Neutrophil (primary cell): ENCODE measurements at regions not wholly inside any gene's neighbourhood (a gene's known extent, or its start where the extent isn't known, plus 50 kb on each side); places are given as distances from the start of the nearest gene placed in this dataset.

ENCODE experiments used
- H3K27ac ChIP-seq: fragments of 200-600 bp; sonication (generic); 2 replicates; pipeline ENCODE4 v1.5.1; 2016; ENCODE audit warnings: mild to moderate bottlenecking, moderate library complexity
- H3K27me3 ChIP-seq: fragments of 200-600 bp; sonication (generic); 2 replicates; pipeline ENCODE4 v1.6.0; 2016; ENCODE audit warnings: mild to moderate bottlenecking
- H3K36me3 ChIP-seq: fragments of 200-600 bp; sonication (generic); 2 replicates; pipeline ENCODE4 v1.5.1; 2017
- H3K4me1 ChIP-seq, 2 experiments: fragments of 200-600 bp in 1 of 2; sonication (generic) in 1 of 2; 1 replicate in 1 of 2; 2 replicates in 1 of 2; pipeline versions ENCODE4 v1.5.1 to v1.6.1; 2013 to 2016; ENCODE audit warnings: low read depth in 1 of 2, low read length in 1 of 2, mild to moderate bottlenecking in 1 of 2, moderate library complexity in 1 of 2; ENCODE audit not compliant: control insufficient read depth in 1 of 2, insufficient read depth in 1 of 2
- H3K4me3 ChIP-seq, 2 experiments: fragments of 200-600 bp in 1 of 2; sonication (generic) in 1 of 2; 1 replicate in 1 of 2; 2 replicates in 1 of 2; pipeline ENCODE4 v1.5.1; 2013 to 2016; ENCODE audit warnings: low read depth in 1 of 2, low read length in 1 of 2, mild to moderate bottlenecking in 1 of 2, moderate library complexity in 1 of 2
- H3K9me3 ChIP-seq: fragments of 200-600 bp; sonication (generic); 2 replicates; pipeline ENCODE4 v1.5.1; 2016
- TF ChIP-seq, protein P1 (sequence below): fragments of 200-600 bp; sonication (generic); IDR thresholded peaks from 2 replicates; pipeline ENCODE4 v1.5.1; 2016; ENCODE audit warnings: antibody characterized with exemption

DNA sequence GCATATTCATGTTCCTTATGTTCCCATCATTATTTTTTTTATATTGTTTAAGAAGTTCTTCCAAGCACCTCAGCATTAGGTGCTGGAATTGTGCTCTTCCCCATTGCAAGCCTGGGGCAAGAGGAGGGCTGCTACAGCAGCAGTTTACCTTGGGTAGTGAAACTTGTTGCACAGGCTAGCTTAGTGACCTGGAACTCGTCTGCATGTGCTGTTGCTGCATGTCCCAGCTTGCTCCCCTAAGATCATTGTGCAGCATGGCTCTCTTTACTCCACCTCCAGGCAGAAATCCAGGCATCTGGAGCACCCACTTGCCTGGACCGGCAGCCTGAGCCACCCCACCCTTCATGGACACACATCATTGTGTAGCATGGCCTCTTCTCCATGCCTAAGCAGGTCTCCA, 776.0 kb downstream of the GLUD2 start:
- H3K4me3 ChIP-seq: no peak overlapping the region
- H3K27ac ChIP-seq: no peak overlapping the region
- no peaks in the 10 kb centered on the region for H3K27me3 ChIP-seq
- TF ChIP-seq, protein P1, sequence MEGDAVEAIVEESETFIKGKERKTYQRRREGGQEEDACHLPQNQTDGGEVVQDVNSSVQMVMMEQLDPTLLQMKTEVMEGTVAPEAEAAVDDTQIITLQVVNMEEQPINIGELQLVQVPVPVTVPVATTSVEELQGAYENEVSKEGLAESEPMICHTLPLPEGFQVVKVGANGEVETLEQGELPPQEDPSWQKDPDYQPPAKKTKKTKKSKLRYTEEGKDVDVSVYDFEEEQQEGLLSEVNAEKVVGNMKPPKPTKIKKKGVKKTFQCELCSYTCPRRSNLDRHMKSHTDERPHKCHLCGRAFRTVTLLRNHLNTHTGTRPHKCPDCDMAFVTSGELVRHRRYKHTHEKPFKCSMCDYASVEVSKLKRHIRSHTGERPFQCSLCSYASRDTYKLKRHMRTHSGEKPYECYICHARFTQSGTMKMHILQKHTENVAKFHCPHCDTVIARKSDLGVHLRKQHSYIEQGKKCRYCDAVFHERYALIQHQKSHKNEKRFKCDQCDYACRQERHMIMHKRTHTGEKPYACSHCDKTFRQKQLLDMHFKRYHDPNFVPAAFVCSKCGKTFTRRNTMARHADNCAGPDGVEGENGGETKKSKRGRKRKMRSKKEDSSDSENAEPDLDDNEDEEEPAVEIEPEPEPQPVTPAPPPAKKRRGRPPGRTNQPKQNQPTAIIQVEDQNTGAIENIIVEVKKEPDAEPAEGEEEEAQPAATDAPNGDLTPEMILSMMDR: no peak
- no peaks in the 10 kb centered on the region for H3K4me1 ChIP-seq
- H3K9me3 ChIP-seq: no peaks in the 10 kb centered on the region
- H3K36me3 ChIP-seq: no peaks in the 10 kb centered on the region

DNA sequence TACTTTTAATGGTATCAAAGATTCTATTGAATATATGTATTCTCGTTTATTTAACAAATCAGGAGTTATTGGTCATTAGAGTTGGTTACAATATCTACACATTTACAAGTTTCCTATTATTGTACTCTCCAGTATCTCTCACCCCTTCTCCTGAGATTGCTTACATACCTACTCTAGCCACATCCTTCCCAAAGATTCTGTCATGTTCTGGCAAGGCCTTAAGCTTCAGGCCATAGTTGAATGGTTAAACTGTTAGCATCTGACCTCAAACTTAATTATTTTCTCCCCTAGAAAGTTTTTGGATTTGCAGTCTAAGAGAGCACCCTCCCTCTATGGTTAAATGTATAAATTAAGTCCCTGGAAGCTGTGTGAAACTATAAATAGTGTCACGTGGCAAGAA, 784.2 kb downstream of the GLUD2 start:
- H3K4me1 ChIP-seq: no peaks in the 10 kb centered on the region
- TF ChIP-seq, protein P1: no peak
- no peaks in the 10 kb centered on the region for H3K27me3 ChIP-seq
- no peak overlapping the region for H3K27ac ChIP-seq
- H3K4me3 ChIP-seq: no peak overlapping the region
- H3K36me3 ChIP-seq: no peaks in the 10 kb centered on the region
- no peaks in the 10 kb centered on the region for H3K9me3 ChIP-seq

DNA sequence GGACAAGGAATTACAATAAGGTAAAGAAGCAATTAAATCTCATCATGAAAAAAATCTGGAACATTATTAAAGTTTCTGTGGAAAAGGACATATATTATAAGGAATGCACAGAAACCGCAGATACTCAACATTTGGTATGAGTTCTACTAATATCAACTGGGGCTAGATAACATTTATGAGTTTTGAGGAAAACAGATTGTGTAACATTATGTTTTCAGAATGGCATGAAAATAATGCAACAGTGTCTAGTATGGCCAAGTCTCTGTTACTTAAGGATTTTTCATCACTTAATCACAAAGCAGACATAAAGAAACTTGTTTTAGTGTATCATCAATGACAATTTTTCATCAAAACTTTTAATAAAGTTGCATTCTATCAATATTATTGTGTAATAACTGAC, 785.0 kb downstream of the GLUD2 start:
- Histone ChIP-seq H3K9me3 (no peaks in the 10 kb centered on the region), H3K4me1 (no peaks in the 10 kb centered on the region), H3K27ac (no peak overlapping the region), H3K36me3 (no peaks in the 10 kb centered on the region), H3K27me3 (no peaks in the 10 kb centered on the region), H3K4me3 (no peak overlapping the region)
- TF ChIP-seq, protein P1: no peak

DNA sequence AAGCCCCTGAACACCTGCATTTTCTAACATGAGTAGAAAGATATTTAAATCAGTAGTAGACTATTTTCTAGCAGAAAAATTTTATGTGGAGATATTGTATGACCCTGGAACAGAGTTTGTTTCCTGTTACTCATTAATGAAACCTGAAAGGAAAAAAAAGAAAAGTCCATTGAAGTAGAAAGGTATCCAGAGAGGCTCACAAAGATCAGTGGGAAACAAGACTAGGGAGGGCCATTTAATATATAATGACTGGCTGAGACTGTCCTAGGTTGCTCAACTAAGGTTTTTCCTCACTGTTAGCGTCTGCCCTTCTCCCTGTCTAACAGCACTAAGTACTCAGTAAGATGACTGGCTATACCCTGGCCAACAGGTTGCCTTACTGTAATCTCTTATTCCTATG, 788.6 kb downstream of the GLUD2 start:
- H3K4me3 ChIP-seq: no peak overlapping the region
- no peaks in the 10 kb centered on the region for H3K4me1 ChIP-seq
- H3K27me3 ChIP-seq: no peaks in the 10 kb centered on the region
- TF ChIP-seq, protein P1: no peak
- H3K36me3 ChIP-seq: no peaks in the 10 kb centered on the region
- H3K27ac ChIP-seq: no peak overlapping the region
- no peaks in the 10 kb centered on the region for H3K9me3 ChIP-seq

DNA sequence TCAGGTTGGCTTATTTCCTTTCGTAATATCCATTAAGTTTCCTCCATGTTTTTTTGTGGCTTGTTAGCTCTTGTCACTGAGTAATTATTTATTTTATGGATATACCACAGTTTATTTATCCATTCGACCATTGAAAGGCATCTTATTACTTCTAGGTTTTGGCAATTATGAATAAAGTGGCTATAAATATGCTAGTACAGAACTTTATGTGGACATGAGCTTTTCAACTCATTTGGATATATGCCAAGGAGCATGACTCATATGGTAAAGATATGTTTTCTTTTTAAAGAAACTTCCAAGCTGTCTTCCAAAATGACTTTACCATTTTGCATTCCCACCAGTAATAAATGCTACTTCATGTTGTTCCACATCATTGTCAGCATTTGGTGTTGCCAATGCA, 803.6 kb downstream of the GLUD2 start:
- Histone ChIP-seq H3K27me3 (no peaks in the 10 kb centered on the region), H3K4me3 (no peak overlapping the region), H3K9me3 (no peaks in the 10 kb centered on the region), H3K27ac (no peak overlapping the region), H3K36me3 (no peaks in the 10 kb centered on the region), H3K4me1 (no peaks in the 10 kb centered on the region)
- TF ChIP-seq, protein P1: no peak
